Chondrocyte (in vitro differentiated cells): ENCODE measurements at regions not wholly inside any gene's neighbourhood (a gene's known extent, or its start where the extent isn't known, plus 50 kb on each side); places are given as distances from the start of the nearest gene placed in this dataset.
"Not testable (repeated sequence)": the region's sequence is repeated elsewhere in the genome, so short reads cannot be mapped to it uniquely, and the experiment has no call there.

ENCODE experiments used
- DNase-seq: peaks from one replicate; pipeline ENCODE4 v3.0.0; 2021; ENCODE audit warnings: mixed read lengths, low spot score
- H3K27ac Mint-ChIP-seq: one replicate; pipeline ENCODE4 v1.8.0; 2021; ENCODE audit warnings: mild to moderate bottlenecking, moderate library complexity, mixed read lengths; ENCODE audit not compliant: unreplicated experiment
- H3K27me3 Mint-ChIP-seq: 2 replicates; pipeline ENCODE4 v1.8.0; 2021; ENCODE audit warnings: low read depth, mixed read lengths
- H3K36me3 Mint-ChIP-seq: 2 replicates; pipeline ENCODE4 v1.8.0; 2021; ENCODE audit warnings: low read depth, mixed read lengths
- H3K4me1 Mint-ChIP-seq: 2 replicates; pipeline ENCODE4 v1.8.0; 2021; ENCODE audit warnings: low read depth, mild to moderate bottlenecking, mixed read lengths
- H3K4me3 Mint-ChIP-seq: one replicate; pipeline ENCODE4 v1.8.0; 2021; ENCODE audit warnings: mild to moderate bottlenecking, moderate library complexity, mixed read lengths; ENCODE audit not compliant: unreplicated experiment
- H3K9me3 Mint-ChIP-seq: 2 replicates; pipeline ENCODE4 v1.8.0; 2021; ENCODE audit warnings: low read depth, mixed read lengths
- CTCF ChIP-seq: fragments of 200-600 bp; sonication (generic); IDR thresholded peaks from 2 replicates; pipeline ENCODE4 v1.5.0; 2021; ENCODE audit warnings: antibody characterized with exemption, mild to moderate bottlenecking, moderate library complexity

DNA sequence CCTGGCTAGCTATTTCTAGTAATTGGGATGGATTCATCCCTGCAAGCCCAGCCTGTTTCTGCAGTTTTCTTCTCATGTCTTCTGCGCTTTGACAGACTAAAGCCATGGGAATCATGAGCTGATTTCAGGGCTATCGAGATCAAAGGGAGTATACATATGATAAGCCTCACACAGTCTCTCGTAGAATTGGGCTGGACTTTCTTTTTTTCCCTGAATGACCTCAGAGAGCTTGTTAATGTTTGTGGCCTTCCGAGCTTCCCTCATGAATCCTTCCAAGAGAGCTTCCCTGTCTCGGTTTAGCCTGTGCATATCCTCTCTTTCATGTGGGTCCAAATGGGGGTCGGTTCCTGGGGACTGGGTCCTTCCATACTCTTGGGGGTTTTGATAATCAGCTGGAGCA lies 130.3 kb downstream of the ADRA2C start:
- Mint-ChIP-seq H3K4me1 (no peaks in the 10 kb centered on the region), H3K27me3 (peaks cover 32% of the 10 kb centered on the region), H3K9me3 (no peaks in the 10 kb centered on the region), H3K4me3 (no peak overlapping the region), H3K27ac (no peak overlapping the region), H3K36me3 (no peaks in the 10 kb centered on the region)
- TF ChIP-seq CTCF: no peak
- no peak for DNase-seq

- H3K9me3 Mint-ChIP-seq, H3K4me3 Mint-ChIP-seq: not testable (repeated sequence)
- H3K27me3 Mint-ChIP-seq: peaks cover 32% of the 10 kb centered on the region
Observed at GRCh38 chr4:3896871-3897578, 130.8 kb downstream of the ADRA2C start.

DNA sequence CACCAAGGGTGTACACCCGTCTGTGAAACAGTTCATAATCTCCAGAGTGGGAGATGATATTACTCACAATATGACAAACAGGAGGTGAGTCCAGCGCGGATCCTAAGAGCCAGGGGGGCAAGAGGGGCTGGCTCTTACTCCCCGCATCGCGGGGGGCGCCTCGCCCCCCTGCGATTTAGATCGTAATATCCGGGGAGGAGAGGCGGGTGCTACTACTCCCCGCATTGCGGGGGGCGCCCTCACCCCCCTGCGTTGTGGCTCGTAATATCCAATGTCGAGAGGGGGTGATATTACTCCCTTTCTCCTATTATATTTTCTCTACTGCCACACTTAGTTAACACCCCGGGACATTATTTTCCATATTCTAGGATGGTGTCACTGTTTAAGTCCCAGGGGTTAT lies 131.9 kb downstream of the ADRA2C start:
- H3K27me3 Mint-ChIP-seq: peaks cover 26% of the 10 kb centered on the region
- peaks cover 1% of the 10 kb centered on the region for H3K4me1 Mint-ChIP-seq
- DNase-seq: no peak
- H3K4me3 Mint-ChIP-seq: no peak overlapping the region
- H3K27ac Mint-ChIP-seq: no peak overlapping the region
- no peaks in the 10 kb centered on the region for H3K36me3 Mint-ChIP-seq
- TF ChIP-seq CTCF: no peak
- no peaks in the 10 kb centered on the region for H3K9me3 Mint-ChIP-seq

More at GRCh38 chr4:3896871-3897578, 130.8 kb downstream of the ADRA2C start:
- DNase-seq, H3K27ac Mint-ChIP-seq, H3K36me3 Mint-ChIP-seq, H3K4me1 Mint-ChIP-seq: not testable (repeated sequence)

GRCh38 chr4:3898928-3899327 lies 132.7 kb downstream of the ADRA2C start:
- not testable (repeated sequence) for H3K36me3 Mint-ChIP-seq, DNase-seq, H3K27ac Mint-ChIP-seq, H3K4me3 Mint-ChIP-seq, H3K4me1 Mint-ChIP-seq, H3K9me3 Mint-ChIP-seq
- H3K27me3 Mint-ChIP-seq: peaks cover 18% of the 10 kb centered on the region

- Mint-ChIP-seq H3K27ac (peak overlapping the region; percentile 50), H3K4me1 (peaks cover 25% of the 10 kb centered on the region)
- not testable (repeated sequence) for H3K4me3 Mint-ChIP-seq, H3K27me3 Mint-ChIP-seq, DNase-seq, H3K9me3 Mint-ChIP-seq, H3K36me3 Mint-ChIP-seq
Observed at GRCh38 chr4:3904264-3904955, 138.2 kb downstream of the ADRA2C start.

- H3K27me3 Mint-ChIP-seq, DNase-seq, H3K9me3 Mint-ChIP-seq, H3K27ac Mint-ChIP-seq, H3K4me3 Mint-ChIP-seq, H3K36me3 Mint-ChIP-seq: not testable (repeated sequence)
- peaks cover 21% of the 10 kb centered on the region for H3K4me1 Mint-ChIP-seq
Observed at GRCh38 chr4:3909616-3910015, 143.4 kb downstream of the ADRA2C start.

DNA sequence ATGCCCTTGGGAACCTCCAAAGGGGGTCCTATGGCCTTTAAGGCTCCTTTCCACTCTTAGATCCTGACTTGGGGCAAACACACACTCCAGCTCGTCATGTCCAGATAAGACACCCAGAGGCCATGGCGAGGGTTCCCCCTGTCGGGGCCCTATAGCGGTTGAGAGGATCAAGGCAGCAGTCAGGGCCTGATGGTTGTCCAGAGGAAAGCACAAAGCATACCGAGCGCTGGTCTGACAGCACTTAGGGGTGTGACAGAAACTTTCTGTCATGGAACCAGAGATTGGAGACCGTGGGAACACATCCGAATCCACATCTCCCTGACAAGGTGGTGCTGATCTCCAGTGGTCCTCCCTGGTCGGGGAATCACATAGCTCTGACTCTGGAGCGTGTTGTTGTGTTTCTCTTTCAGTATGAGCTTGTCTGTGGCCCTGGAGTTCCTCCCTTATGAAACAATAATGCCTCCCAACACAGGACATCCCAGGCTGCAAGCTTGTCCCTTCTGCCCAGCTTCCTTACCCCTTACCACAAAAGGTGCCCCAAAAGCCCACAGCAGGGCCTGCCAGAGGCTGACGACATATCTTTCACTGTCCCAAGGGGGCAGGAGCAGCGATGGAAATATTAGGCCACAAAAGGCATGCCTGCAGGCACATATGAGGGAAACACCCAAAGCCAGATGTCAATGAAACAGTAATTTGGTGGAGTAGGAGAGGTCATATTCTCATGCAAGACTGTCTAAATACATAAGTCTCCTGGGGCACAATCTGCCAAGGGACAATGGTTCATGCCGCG lies 144.2 kb downstream of the ADRA2C start:
- H3K9me3 Mint-ChIP-seq, H3K4me3 Mint-ChIP-seq, DNase-seq, H3K27me3 Mint-ChIP-seq, H3K36me3 Mint-ChIP-seq, H3K27ac Mint-ChIP-seq: not testable (repeated sequence)
- H3K4me1 Mint-ChIP-seq: peaks cover 17% of the 10 kb centered on the region
